Retinal pigment epithelial cell (primary cell): ENCODE measurements at regions not wholly inside any gene's neighbourhood (a gene's known extent, or its start where the extent isn't known, plus 50 kb on each side); places are given as distances from the start of the nearest gene placed in this dataset.

ENCODE experiments used
- DNase-seq: peaks from one replicate; pipeline ENCODE4 v3.0.0-alpha.2; 2010; ENCODE audit warnings: low read depth
- H3K4me3 ChIP-seq: 2 replicates; pipeline ENCODE4 v1.5.1; 2011; ENCODE audit warnings: mild to moderate bottlenecking, low read length, control low read depth, moderate library complexity
- CTCF ChIP-seq: conservative IDR thresholded peaks from 2 replicates; pipeline ENCODE4 v1.5.1; 2011; ENCODE audit warnings: low read depth, low read length, control low read depth, inconsistent platforms

- no peak for TF ChIP-seq CTCF
- no peak for DNase-seq
- no peak overlapping the region for H3K4me3 ChIP-seq
Observed at GRCh38 chrX:109842611-109843010, 109.6 kb upstream of the ACSL4 start.

GRCh38 chrX:109843963-109844751 is 111.1 kb upstream of the ACSL4 start:
- no peak for TF ChIP-seq CTCF
- no peak for DNase-seq
- no peak overlapping the region for H3K4me3 ChIP-seq

GRCh38 chrX:109844986-109845385 is 111.9 kb upstream of the ACSL4 start:
- no peak for TF ChIP-seq CTCF
- DNase-seq: no peak
- H3K4me3 ChIP-seq: no peak overlapping the region

GRCh38 chrX:109845996-109846395 is 112.9 kb upstream of the ACSL4 start:
- H3K4me3 ChIP-seq: no peak overlapping the region
- no peak for TF ChIP-seq CTCF
- DNase-seq: no peak

GRCh38 chrX:109847257-109848187 is 114.5 kb upstream of the ACSL4 start:
- peak; percentile 72 for DNase-seq
- TF ChIP-seq CTCF: no peak
- no peak overlapping the region for H3K4me3 ChIP-seq

GRCh38 chrX:109848461-109849050 is 115.5 kb upstream of the ACSL4 start:
- H3K4me3 ChIP-seq: no peak overlapping the region
- no peak for TF ChIP-seq CTCF

More at GRCh38 chrX:109848461-109849050, 115.5 kb upstream of the ACSL4 start:
- DNase-seq: no peak
